Parathyroid adenoma (tissue), 2 donors: ENCODE measurements at regions not wholly inside any gene's neighbourhood (a gene's known extent, or its start where the extent isn't known, plus 50 kb on each side); places are given as distances from the start of the nearest gene placed in this dataset.

ENCODE experiments used
- H2AFZ ChIP-seq: fragments of 300-600 bp; sonication (generic); one replicate; pipeline ENCODE4 v1.7.0; 2017; ENCODE audit warnings: antibody characterized with exemption, mild to moderate bottlenecking
- H3K27ac ChIP-seq: fragments of 300-600 bp; sonication (generic); one replicate; pipeline ENCODE4 v1.7.0; 2017
- H3K27me3 ChIP-seq: fragments of 300-600 bp; sonication (generic); one replicate; pipeline ENCODE4 v1.7.0; 2017; ENCODE audit warnings: low read length; ENCODE audit not compliant: control insufficient read depth, insufficient read depth
- H3K36me3 ChIP-seq: fragments of 300-600 bp; sonication (generic); one replicate; pipeline ENCODE4 v1.7.0; 2017; ENCODE audit warnings: low read length; ENCODE audit not compliant: control insufficient read depth, insufficient read depth
- H3K4me1 ChIP-seq: fragments of 300-600 bp; sonication (generic); one replicate; pipeline ENCODE4 v1.7.0; 2017; ENCODE audit warnings: control low read depth
- H3K4me2 ChIP-seq: fragments of 300-600 bp; sonication (generic); one replicate; pipeline ENCODE4 v1.7.0; 2017; ENCODE audit warnings: low read length
- H3K4me3 ChIP-seq: fragments of 300-600 bp; sonication (generic); one replicate; pipeline ENCODE4 v1.7.0; 2017; ENCODE audit warnings: low read depth, low read length
- H3K79me2 ChIP-seq: fragments of 300-600 bp; sonication (generic); one replicate; pipeline ENCODE4 v1.7.0; 2017; ENCODE audit warnings: control low read depth
- H3K9ac ChIP-seq: fragments of 300-600 bp; sonication (generic); one replicate; pipeline ENCODE4 v1.7.0; 2017; ENCODE audit warnings: mild to moderate bottlenecking
- H3K9me3 ChIP-seq: fragments of 300-600 bp; sonication (generic); one replicate; pipeline ENCODE4 v1.7.0; 2017; ENCODE audit warnings: low read length; ENCODE audit not compliant: control insufficient read depth
- TF ChIP-seq, protein P1 (sequence below): fragments of 300-600 bp; sonication (generic); IDR thresholded peaks from one replicate; pipeline ENCODE4 v1.7.0; 2017; ENCODE audit warnings: antibody characterized with exemption, mild to moderate bottlenecking
- donor health status: primary hyperparathyroidism.

DNA sequence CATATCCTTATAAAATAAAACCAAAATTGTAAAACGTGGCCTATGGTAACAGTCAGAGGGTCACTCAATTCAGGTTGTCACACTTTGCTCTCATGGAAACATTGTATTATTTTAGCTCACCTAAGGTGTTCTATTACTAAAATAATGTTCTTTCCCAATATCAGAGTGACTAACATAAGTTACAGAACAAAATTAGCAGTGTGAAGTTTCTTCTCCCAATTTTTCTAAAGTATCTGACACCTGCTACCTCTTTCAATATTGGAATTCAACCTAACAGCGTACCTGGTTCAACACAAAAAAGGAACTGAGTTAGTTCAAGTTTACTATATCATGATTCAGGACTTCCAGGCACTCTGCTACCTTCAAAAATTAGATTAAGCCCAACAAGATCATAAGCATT lies 190.4 kb downstream of the ZEB2 start:
- TF ChIP-seq, protein P1, sequence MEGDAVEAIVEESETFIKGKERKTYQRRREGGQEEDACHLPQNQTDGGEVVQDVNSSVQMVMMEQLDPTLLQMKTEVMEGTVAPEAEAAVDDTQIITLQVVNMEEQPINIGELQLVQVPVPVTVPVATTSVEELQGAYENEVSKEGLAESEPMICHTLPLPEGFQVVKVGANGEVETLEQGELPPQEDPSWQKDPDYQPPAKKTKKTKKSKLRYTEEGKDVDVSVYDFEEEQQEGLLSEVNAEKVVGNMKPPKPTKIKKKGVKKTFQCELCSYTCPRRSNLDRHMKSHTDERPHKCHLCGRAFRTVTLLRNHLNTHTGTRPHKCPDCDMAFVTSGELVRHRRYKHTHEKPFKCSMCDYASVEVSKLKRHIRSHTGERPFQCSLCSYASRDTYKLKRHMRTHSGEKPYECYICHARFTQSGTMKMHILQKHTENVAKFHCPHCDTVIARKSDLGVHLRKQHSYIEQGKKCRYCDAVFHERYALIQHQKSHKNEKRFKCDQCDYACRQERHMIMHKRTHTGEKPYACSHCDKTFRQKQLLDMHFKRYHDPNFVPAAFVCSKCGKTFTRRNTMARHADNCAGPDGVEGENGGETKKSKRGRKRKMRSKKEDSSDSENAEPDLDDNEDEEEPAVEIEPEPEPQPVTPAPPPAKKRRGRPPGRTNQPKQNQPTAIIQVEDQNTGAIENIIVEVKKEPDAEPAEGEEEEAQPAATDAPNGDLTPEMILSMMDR = no peak

DNA sequence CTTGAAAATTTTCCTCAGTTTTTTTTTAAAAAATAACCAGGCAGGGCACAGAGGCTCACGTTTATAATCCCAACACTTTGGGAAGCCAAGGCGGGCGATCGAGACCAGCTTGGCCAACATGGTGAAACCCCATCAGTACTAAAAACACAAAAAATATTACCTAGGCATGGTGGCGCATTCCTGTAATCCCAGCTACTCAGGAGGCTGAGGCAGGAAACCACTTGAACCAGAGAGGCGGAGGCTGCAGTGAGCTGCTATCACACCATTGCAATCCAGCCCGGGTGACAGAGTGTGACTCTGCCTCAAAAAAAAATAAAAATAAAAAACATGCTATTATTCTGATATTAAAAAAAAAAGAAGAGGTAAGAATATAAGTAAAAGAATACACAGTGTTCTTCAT lies 191.0 kb downstream of the ZEB2 start:
- no peak overlapping the region for H3K27ac ChIP-seq
- no peak overlapping the region for H3K4me3 ChIP-seq
- no peaks in the 10 kb centered on the region for H3K4me1 ChIP-seq
- no peaks in the 10 kb centered on the region for H3K9me3 ChIP-seq
- no peaks in the 10 kb centered on the region for H3K27me3 ChIP-seq
- no peak overlapping the region for H2AFZ ChIP-seq
- H3K36me3 ChIP-seq = no peaks in the 10 kb centered on the region
- H3K9ac ChIP-seq = no peak overlapping the region
- H3K4me2 ChIP-seq = no peak overlapping the region
- TF ChIP-seq, protein P1 = no peak
- peaks cover 2% of the 10 kb centered on the region for H3K79me2 ChIP-seq

More for the DNA sequence above, 190.4 kb downstream of the ZEB2 start:
- H3K4me1 ChIP-seq = no peaks in the 10 kb centered on the region
- H3K4me2 ChIP-seq = no peak overlapping the region
- H3K27me3 ChIP-seq = no peaks in the 10 kb centered on the region
- no peak overlapping the region for H3K4me3 ChIP-seq
- no peak overlapping the region for H3K9ac ChIP-seq
- H3K36me3 ChIP-seq = no peaks in the 10 kb centered on the region
- H3K79me2 ChIP-seq = peaks cover 2% of the 10 kb centered on the region
- no peak overlapping the region for H2AFZ ChIP-seq
- no peak overlapping the region for H3K27ac ChIP-seq
- H3K9me3 ChIP-seq = no peaks in the 10 kb centered on the region

DNA sequence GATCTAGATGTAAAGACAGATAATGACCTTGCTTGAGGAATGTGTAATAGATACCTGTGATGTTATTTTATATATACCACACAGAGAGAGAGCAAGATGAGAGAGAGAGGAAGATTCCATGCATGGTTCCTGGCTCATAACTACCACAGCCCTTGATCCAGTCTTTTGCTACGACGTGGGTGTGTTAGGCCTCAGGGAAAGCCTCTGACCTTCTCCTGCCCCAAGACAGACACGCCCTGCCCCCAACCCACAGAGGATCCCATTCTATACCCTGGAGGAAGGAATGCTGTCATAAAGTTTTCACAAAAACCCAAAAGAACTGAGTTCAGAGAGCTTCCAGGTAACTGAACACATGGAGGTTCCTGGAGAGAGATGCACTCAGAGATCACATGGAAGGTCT lies 193.1 kb downstream of the ZEB2 start:
- Histone ChIP-seq H3K9ac (no peak overlapping the region), H3K4me2 (no peak overlapping the region), H3K4me1 (no peaks in the 10 kb centered on the region), H2AFZ (no peak overlapping the region), H3K36me3 (no peaks in the 10 kb centered on the region), H3K4me3 (no peak overlapping the region), H3K9me3 (no peaks in the 10 kb centered on the region), H3K27ac (no peak overlapping the region), H3K27me3 (no peaks in the 10 kb centered on the region), H3K79me2 (peaks cover 2% of the 10 kb centered on the region)
- TF ChIP-seq, protein P1 = no peak

DNA sequence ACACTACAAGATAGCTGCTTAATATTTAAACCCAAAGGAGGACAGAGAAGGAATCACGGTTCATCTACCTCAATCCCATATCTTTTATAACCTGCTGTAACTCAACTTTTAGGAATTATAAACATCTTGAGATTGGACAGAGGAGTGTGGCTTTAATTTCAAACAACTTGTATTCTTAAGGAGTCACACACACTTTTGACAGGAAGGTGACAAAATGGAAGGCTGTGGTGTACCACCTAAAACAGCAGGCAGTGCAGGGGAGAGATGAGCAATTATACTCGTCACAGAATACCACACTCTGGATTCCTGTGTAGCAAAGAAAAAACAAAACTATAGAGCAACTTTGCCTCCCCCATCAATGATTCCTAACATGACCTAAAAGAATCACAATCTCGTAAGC lies 194.8 kb downstream of the ZEB2 start:
- Histone ChIP-seq H3K79me2 (peaks cover 2% of the 10 kb centered on the region), H3K27ac (peak overlapping the region; percentile 6), H3K9me3 (no peaks in the 10 kb centered on the region), H3K4me1 (no peaks in the 10 kb centered on the region), H3K27me3 (no peaks in the 10 kb centered on the region), H3K4me3 (no peak overlapping the region), H3K9ac (no peak overlapping the region), H3K4me2 (no peak overlapping the region), H2AFZ (peak overlapping the region; percentile 59), H3K36me3 (no peaks in the 10 kb centered on the region)
- TF ChIP-seq, protein P1 = no peak

GRCh38 chr2:144324446-144325045 lies 195.4 kb downstream of the ZEB2 start:
- TF ChIP-seq, protein P1 = no peak

More at GRCh38 chr2:144324446-144325045, 195.4 kb downstream of the ZEB2 start:
- Histone ChIP-seq H3K4me1 (no peaks in the 10 kb centered on the region), H2AFZ (peak overlapping the region; percentile 59), H3K27ac (no peak overlapping the region), H3K9ac (no peak overlapping the region), H3K9me3 (no peaks in the 10 kb centered on the region), H3K36me3 (no peaks in the 10 kb centered on the region), H3K4me2 (no peak overlapping the region), H3K27me3 (no peaks in the 10 kb centered on the region), H3K4me3 (no peak overlapping the region), H3K79me2 (peaks cover 2% of the 10 kb centered on the region)
